ENCODE measurements at regions not wholly inside any gene's neighbourhood (a gene's known extent, or its start where the extent isn't known, plus 50 kb on each side); places are given as distances from the start of the nearest gene placed in this dataset.

DNA sequence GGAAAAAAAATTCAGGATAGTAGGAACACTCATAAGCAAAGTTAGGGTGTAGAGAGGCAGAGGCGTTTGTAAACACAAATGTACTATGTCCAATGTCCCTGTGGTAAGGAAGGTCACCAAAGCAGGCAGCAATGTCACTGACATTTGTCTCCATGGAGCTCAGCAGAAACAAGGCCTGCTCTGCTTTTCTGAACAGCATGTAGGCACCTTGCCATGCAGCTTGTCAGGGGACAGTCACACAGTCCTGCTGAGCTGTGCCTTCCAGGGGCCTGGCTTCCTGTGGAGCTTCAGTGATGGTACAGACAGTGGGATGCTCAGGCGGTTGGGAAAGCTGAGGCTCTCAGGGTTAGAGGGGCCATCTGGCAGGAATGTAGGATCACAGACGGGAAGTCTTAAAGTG is 74.5 kb upstream of the HS3ST1 start:
- no peaks in the 10 kb centered on the region for H3K9me3 ChIP-seq
- intact Hi-C loops (cut with DNase I): loop anchor here (10.0 kb wide), 1 partner anchor 122 kb away; no protein-coding TSS in a partner anchor
- H3K9ac ChIP-seq (ENCODE audit: low read depth in 2 of 2, low read length in 2 of 2): no peak overlapping the region
- no peak overlapping the region for H3K27ac ChIP-seq
- DNase-seq: no peak
- no peaks in the 10 kb centered on the region for H3K27me3 ChIP-seq
- H3K4me1 ChIP-seq: no peaks in the 10 kb centered on the region
- no peaks in the 10 kb centered on the region for H3K36me3 ChIP-seq
- TF ChIP-seq, protein P1, sequence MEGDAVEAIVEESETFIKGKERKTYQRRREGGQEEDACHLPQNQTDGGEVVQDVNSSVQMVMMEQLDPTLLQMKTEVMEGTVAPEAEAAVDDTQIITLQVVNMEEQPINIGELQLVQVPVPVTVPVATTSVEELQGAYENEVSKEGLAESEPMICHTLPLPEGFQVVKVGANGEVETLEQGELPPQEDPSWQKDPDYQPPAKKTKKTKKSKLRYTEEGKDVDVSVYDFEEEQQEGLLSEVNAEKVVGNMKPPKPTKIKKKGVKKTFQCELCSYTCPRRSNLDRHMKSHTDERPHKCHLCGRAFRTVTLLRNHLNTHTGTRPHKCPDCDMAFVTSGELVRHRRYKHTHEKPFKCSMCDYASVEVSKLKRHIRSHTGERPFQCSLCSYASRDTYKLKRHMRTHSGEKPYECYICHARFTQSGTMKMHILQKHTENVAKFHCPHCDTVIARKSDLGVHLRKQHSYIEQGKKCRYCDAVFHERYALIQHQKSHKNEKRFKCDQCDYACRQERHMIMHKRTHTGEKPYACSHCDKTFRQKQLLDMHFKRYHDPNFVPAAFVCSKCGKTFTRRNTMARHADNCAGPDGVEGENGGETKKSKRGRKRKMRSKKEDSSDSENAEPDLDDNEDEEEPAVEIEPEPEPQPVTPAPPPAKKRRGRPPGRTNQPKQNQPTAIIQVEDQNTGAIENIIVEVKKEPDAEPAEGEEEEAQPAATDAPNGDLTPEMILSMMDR (IDR thresholded peaks at IDR 0.05): no peak
- no peak overlapping the region for H3K4me3 ChIP-seq

DNA sequence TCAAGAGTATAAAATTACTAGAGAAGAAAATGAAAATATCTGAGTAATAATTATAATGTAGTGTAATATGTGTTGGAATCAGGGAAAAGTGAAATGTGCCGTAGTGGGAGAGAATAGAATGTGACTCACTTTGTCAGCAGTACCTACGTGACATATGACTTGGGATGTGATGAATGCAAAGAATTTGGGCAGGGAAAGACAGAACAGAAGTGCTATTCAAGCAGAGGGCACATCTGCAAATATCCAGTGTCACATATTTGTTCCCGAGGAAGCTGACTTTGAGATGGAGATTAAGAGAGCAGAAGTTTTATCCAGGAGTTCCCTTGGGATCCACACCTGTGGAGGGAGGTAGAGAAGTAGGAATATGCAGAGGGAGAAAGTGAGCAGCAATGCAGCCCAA is 69.3 kb upstream of the HS3ST1 start:
- no peaks in the 10 kb centered on the region for H3K27me3 ChIP-seq
- no peaks in the 10 kb centered on the region for H3K36me3 ChIP-seq
- DNase-seq: no peak
- H3K27ac ChIP-seq: no peak overlapping the region
- no peak overlapping the region for H3K9ac ChIP-seq (ENCODE audit: low read depth in 2 of 2, low read length in 2 of 2)
- intact Hi-C loops (cut with DNase I): no loop called here
- no peaks in the 10 kb centered on the region for H3K4me1 ChIP-seq
- no peak overlapping the region for H3K4me3 ChIP-seq
- H3K9me3 ChIP-seq: no peaks in the 10 kb centered on the region
- TF ChIP-seq, protein P1 (IDR thresholded peaks at IDR 0.05): no peak

DNA sequence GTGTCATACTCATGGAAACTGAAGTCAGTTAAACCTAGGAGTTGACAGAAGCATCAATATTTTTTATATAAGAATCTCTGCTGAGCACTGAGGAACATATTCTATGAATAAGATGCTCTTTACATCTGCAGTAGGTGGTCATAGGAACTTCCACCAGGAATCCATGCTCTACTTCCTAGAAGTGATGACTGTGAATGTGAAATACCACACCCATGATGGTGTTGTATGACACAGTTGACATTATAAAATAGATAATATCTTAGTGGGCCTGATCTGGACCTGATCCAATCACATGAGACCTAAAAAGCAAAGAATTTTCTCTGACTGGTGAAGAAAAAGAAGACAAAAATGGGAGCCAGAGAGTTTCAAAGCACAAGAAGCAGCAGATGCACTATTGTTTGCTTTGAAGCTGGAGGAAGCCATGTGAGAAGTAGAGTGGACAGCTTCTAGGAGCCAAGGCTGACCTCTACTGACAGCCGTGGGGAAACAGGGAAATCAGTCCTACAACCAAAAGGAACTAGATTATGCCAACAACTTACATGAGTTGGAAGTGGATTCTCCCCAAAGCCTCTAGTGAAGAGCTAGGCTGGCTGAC is 68.6 kb upstream of the HS3ST1 start:
- TF ChIP-seq, protein P1 (IDR thresholded peaks at IDR 0.05): peak; percentile 14
- Histone ChIP-seq H3K36me3 (no peaks in the 10 kb centered on the region), H3K9me3 (no peaks in the 10 kb centered on the region), H3K9ac (ENCODE audit: low read depth in 2 of 2, low read length in 2 of 2) (no peak overlapping the region), H3K4me1 (no peaks in the 10 kb centered on the region), H3K27ac (no peak overlapping the region), H3K4me3 (no peak overlapping the region), H3K27me3 (no peaks in the 10 kb centered on the region)
- peak; percentile 24 for DNase-seq
- intact Hi-C loops (cut with DNase I): no loop called here

DNA sequence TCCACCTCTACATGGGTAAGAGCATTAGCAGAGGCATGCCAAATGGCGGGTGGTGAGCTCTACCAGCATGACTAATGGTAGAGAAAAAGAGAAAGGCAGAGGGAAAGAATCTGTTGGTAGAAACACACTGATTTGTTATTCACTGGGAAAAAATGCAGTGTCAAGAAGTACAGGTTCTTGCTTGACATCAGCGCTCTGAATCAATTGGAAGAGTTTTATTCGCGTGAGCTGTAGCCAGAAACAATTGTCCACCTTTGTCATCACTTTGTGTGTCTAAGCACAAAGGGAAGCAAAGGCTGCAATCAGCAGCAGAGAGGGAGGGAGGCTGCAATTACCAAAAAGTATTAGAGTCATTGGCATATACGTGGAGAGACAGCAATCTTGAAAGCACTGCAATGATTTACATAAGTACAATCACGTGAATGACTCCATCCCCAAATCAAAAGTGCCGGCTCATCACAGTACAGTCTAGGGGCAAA is 67.7 kb upstream of the HS3ST1 start:
- intact Hi-C loops (cut with DNase I): no loop called here
- H3K27ac ChIP-seq: no peak overlapping the region
- no peaks in the 10 kb centered on the region for H3K9me3 ChIP-seq
- H3K9ac ChIP-seq (ENCODE audit: low read depth in 2 of 2, low read length in 2 of 2): no peak overlapping the region
- H3K4me1 ChIP-seq: no peaks in the 10 kb centered on the region
- TF ChIP-seq, protein P1 (IDR thresholded peaks at IDR 0.05): no peak
- H3K36me3 ChIP-seq: no peaks in the 10 kb centered on the region
- no peak for DNase-seq
- no peaks in the 10 kb centered on the region for H3K27me3 ChIP-seq
- no peak overlapping the region for H3K4me3 ChIP-seq

DNA sequence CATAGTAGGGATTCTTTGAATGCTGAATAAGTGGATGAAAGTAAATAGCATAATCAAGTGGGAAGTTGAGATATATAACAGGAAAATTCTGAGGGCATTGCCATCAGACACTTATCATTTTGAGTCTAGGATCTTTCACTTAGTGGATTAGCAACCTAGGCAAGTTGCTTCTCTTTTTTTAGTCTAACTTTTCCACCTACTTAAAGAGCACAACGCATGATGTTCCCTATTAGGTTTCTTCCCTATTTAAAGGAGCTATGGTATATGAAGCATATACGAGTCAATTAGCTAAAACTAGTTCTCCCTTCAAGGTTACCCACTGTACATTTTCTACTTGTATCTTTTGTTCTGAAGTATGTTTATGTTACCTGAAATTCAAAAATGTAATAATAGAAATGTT is 67.1 kb upstream of the HS3ST1 start:
- no peak for DNase-seq
- Histone ChIP-seq H3K27me3 (no peaks in the 10 kb centered on the region), H3K9me3 (no peaks in the 10 kb centered on the region), H3K36me3 (no peaks in the 10 kb centered on the region), H3K9ac (ENCODE audit: low read depth in 2 of 2, low read length in 2 of 2) (no peak overlapping the region), H3K27ac (no peak overlapping the region), H3K4me1 (no peaks in the 10 kb centered on the region), H3K4me3 (no peak overlapping the region)
- intact Hi-C loops (cut with DNase I): no loop called here
- TF ChIP-seq, protein P1 (IDR thresholded peaks at IDR 0.05): no peak

All from colonic mucosa (tissue), 4 donors.